ENCODE measurements at regions not wholly inside any gene's neighbourhood (a gene's known extent, or its start where the extent isn't known, plus 50 kb on each side); places are given as distances from the start of the nearest gene placed in this dataset.

- FAIRE-seq, result no peak
These were observed 53.8 kb upstream of the NRSN1 start for GRCh38 chr6:24072038-24072746.

GRCh38 chr6:24076011-24076410, 50.0 kb upstream of the NRSN1 start:
- FAIRE-seq, result no peak

Measured in G401.6 (cell line).